ENCODE measurements at regions not wholly inside any gene's neighbourhood (a gene's known extent, or its start where the extent isn't known, plus 50 kb on each side); places are given as distances from the start of the nearest gene placed in this dataset.

GRCh38 chr2:149645391-149645790 is 57.8 kb upstream of the MMADHC start:
- DNase-seq (ENCODE audit: low read depth, low spot score) = no peak
- no peak overlapping the region for H3K4me3 ChIP-seq (ENCODE audit: low read length)
